ENCODE measurements at regions not wholly inside any gene's neighbourhood (a gene's known extent, or its start where the extent isn't known, plus 50 kb on each side); places are given as distances from the start of the nearest gene placed in this dataset.

GRCh38 chr2:41923156-41923786 is 124.5 kb upstream of the PKDCC start:
- no peak for TF ChIP-seq CTCF (IDR thresholded peaks at IDR 0.05; ENCODE audit: insufficient read depth, low read depth, low read length)
- TF ChIP-seq EZH2 (IDR thresholded peaks at IDR 0.05; ENCODE audit: insufficient read depth, low read length) = no peak

All from astrocyte (in vitro differentiated cells and primary cell).